ENCODE measurements at regions not wholly inside any gene's neighbourhood (a gene's known extent, or its start where the extent isn't known, plus 50 kb on each side); places are given as distances from the start of the nearest gene placed in this dataset.

DNA sequence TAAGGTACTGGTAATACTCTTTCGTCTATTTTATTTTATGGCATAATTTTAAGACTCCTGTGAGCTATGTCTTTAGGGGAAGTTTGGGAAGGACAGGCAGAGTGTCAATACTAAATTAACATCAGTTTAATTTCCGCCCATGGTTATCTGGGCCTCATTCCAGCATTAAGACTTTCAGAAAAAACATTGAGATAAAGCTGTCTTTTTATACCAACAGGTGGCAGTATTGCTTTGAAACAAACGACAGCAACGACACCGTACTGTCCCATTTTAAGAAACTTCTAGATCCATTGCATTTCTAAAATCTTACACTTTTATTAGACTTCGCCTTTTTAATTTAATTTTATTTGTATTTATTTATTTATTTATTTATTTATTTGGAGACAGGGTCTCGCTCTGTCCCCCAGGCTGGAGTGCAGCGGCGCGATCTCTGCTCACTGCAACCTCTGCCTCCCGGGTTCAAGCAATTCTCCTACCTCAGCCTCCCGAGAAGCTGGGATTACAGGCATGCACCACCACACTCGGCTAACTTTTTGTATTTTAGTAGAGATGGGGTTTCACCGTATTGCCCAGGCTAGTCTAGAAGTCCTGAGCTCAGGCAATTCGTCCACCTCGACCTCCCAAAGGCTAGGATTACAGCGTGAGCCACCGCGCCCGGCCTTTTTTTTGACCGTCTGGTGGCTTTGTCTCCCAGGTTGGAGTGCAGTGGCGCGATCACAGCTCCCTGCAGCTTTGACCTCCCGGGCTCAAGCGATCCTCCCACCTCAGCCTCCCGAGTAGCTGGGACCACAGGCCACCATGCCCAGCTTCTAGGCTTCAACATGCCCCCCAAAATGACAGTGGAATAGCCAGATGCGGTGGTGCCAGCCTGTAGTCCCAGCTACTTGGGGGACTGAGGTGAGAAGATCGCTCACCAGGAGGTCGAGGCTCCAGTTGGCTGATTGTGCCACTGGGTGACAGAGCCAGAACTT is 78.7 kb upstream of the C1GALT1 start:
- Histone ChIP-seq H3K27me3 (ENCODE audit: insufficient read depth, low read depth, low read length) (no peaks in the 10 kb centered on the region), H3K79me2 (replicated peaks; ENCODE audit: insufficient read depth, low read length) (no peaks in the 10 kb centered on the region), H2AFZ (ENCODE audit: low read depth, low read length) (no peak overlapping the region), H3K9ac (ENCODE audit: low read length) (no peak overlapping the region), H3K9me3 (ENCODE audit: low read length) (no peaks in the 10 kb centered on the region), H3K27ac (ENCODE audit: low read length) (no peak overlapping the region), H3K4me2 (ENCODE audit: low read length) (no peak overlapping the region), H4K20me1 (ENCODE audit: insufficient read depth) (no peaks in the 10 kb centered on the region), H3K4me3 (ENCODE audit: low read length) (no peak overlapping the region), H3K9me2 (ENCODE audit: insufficient read depth, low read length) (no peaks in the 10 kb centered on the region), H3F3A (ENCODE audit: insufficient read depth, low read length, poor library complexity, severe bottlenecking) (no peaks in the 10 kb centered on the region), H3K36me3 (ENCODE audit: insufficient read depth, low read length) (no peaks in the 10 kb centered on the region)
- TF ChIP-seq, protein P1, sequence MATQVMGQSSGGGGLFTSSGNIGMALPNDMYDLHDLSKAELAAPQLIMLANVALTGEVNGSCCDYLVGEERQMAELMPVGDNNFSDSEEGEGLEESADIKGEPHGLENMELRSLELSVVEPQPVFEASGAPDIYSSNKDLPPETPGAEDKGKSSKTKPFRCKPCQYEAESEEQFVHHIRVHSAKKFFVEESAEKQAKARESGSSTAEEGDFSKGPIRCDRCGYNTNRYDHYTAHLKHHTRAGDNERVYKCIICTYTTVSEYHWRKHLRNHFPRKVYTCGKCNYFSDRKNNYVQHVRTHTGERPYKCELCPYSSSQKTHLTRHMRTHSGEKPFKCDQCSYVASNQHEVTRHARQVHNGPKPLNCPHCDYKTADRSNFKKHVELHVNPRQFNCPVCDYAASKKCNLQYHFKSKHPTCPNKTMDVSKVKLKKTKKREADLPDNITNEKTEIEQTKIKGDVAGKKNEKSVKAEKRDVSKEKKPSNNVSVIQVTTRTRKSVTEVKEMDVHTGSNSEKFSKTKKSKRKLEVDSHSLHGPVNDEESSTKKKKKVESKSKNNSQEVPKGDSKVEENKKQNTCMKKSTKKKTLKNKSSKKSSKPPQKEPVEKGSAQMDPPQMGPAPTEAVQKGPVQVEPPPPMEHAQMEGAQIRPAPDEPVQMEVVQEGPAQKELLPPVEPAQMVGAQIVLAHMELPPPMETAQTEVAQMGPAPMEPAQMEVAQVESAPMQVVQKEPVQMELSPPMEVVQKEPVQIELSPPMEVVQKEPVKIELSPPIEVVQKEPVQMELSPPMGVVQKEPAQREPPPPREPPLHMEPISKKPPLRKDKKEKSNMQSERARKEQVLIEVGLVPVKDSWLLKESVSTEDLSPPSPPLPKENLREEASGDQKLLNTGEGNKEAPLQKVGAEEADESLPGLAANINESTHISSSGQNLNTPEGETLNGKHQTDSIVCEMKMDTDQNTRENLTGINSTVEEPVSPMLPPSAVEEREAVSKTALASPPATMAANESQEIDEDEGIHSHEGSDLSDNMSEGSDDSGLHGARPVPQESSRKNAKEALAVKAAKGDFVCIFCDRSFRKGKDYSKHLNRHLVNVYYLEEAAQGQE (IDR thresholded peaks at IDR 0.05; ENCODE audit: borderline replicate concordance): no peak
- TF ChIP-seq TAF1 (IDR thresholded peaks at IDR 0.05; ENCODE audit: low read depth): no peak
- peak; percentile 28 for TF ChIP-seq SMC3 (conservative IDR thresholded peaks at IDR 0.05; ENCODE audit: poor library complexity)
- TF ChIP-seq EP300 (conservative IDR thresholded peaks at IDR 0.05; ENCODE audit: poor library complexity, severe bottlenecking): no peak
- TF ChIP-seq RAD21 (conservative IDR thresholded peaks at IDR 0.05): no peak

DNA sequence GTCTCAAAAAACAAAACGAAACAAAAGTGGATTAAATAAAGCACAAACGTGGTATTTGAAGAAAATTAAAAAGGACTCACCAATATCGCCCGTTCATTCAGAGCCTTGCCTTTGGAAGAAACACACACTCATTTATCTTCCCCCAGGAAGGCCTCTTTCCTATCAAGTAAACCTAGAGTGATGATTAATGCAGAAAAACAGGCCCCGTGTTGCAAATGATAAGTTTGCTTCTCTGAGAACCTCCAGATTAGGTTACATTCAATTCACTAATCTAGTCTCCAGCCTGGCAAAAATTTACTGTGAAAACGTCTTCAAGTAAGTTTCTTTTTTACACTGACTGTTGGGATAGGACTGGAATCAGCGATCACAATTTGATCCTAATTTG is 78.0 kb upstream of the C1GALT1 start:
- no peaks in the 10 kb centered on the region for H3K27me3 ChIP-seq (ENCODE audit: insufficient read depth, low read depth, low read length)
- H3K27ac ChIP-seq (ENCODE audit: low read length): no peak overlapping the region
- no peaks in the 10 kb centered on the region for H3K9me2 ChIP-seq (ENCODE audit: insufficient read depth, low read length)
- H3F3A ChIP-seq (ENCODE audit: insufficient read depth, low read length, poor library complexity, severe bottlenecking): no peaks in the 10 kb centered on the region
- no peak overlapping the region for H3K9ac ChIP-seq (ENCODE audit: low read length)
- H4K20me1 ChIP-seq (ENCODE audit: insufficient read depth): no peaks in the 10 kb centered on the region
- no peaks in the 10 kb centered on the region for H3K9me3 ChIP-seq (ENCODE audit: low read length)
- H3K36me3 ChIP-seq (ENCODE audit: insufficient read depth, low read length): no peaks in the 10 kb centered on the region
- no peaks in the 10 kb centered on the region for H3K79me2 ChIP-seq (replicated peaks; ENCODE audit: insufficient read depth, low read length)
- no peak overlapping the region for H2AFZ ChIP-seq (ENCODE audit: low read depth, low read length)
- no peak overlapping the region for H3K4me2 ChIP-seq (ENCODE audit: low read length)
- H3K4me3 ChIP-seq (ENCODE audit: low read length): no peak overlapping the region
- TF ChIP-seq, protein P1 (IDR thresholded peaks at IDR 0.05; ENCODE audit: borderline replicate concordance): no peak
- TF ChIP-seq EZH2 (IDR thresholded peaks at IDR 0.05; ENCODE audit: borderline replicate concordance, insufficient read depth, low read length, poor library complexity, severe bottlenecking) (no peak), POLR2AphosphoS5 (IDR thresholded peaks at IDR 0.05) (no peak), SMC3 (conservative IDR thresholded peaks at IDR 0.05; ENCODE audit: poor library complexity) (no peak), EP300 (conservative IDR thresholded peaks at IDR 0.05; ENCODE audit: poor library complexity, severe bottlenecking) (no peak), RAD21 (conservative IDR thresholded peaks at IDR 0.05) (no peak), TAF1 (IDR thresholded peaks at IDR 0.05; ENCODE audit: low read depth) (no peak), MXI1 (conservative IDR thresholded peaks at IDR 0.05; ENCODE audit: poor library complexity, severe bottlenecking) (no peak)
- TF ChIP-seq, protein P2, sequence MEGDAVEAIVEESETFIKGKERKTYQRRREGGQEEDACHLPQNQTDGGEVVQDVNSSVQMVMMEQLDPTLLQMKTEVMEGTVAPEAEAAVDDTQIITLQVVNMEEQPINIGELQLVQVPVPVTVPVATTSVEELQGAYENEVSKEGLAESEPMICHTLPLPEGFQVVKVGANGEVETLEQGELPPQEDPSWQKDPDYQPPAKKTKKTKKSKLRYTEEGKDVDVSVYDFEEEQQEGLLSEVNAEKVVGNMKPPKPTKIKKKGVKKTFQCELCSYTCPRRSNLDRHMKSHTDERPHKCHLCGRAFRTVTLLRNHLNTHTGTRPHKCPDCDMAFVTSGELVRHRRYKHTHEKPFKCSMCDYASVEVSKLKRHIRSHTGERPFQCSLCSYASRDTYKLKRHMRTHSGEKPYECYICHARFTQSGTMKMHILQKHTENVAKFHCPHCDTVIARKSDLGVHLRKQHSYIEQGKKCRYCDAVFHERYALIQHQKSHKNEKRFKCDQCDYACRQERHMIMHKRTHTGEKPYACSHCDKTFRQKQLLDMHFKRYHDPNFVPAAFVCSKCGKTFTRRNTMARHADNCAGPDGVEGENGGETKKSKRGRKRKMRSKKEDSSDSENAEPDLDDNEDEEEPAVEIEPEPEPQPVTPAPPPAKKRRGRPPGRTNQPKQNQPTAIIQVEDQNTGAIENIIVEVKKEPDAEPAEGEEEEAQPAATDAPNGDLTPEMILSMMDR (IDR thresholded peaks at IDR 0.05; ENCODE audit: poor library complexity, severe bottlenecking): no peak
